Ureter (tissue), 1 donor: ENCODE measurements at regions not wholly inside any gene's neighbourhood (a gene's known extent, or its start where the extent isn't known, plus 50 kb on each side); places are given as distances from the start of the nearest gene placed in this dataset.

Experiments
- DNase-seq: peaks from one replicate; pipeline ENCODE4 v3.0.0-alpha.2; 2020; ENCODE audit warnings: low spot score
- donor health status: DM: yes; HTN: yes; CAD: no.

- DNase-seq, result no peak
These were observed 124.3 kb upstream of the GADD45A start for GRCh38 chr1:67560580-67561255.

GRCh38 chr1:67561704-67562113 lies 123.3 kb upstream of the GADD45A start:
- peak; percentile 89 for DNase-seq

GRCh38 chr1:67563684-67564083 lies 121.3 kb upstream of the GADD45A start:
- DNase-seq, result no peak

- DNase-seq, result peak; percentile 65
These were observed 120.8 kb upstream of the GADD45A start for GRCh38 chr1:67564193-67564592.

- DNase-seq, result no peak
These were observed 118.1 kb upstream of the GADD45A start for GRCh38 chr1:67566803-67567377.

- no peak for DNase-seq
These were observed 114.4 kb upstream of the GADD45A start for GRCh38 chr1:67570486-67571143.

- no peak for DNase-seq
These were observed 113.6 kb upstream of the GADD45A start for GRCh38 chr1:67571406-67571805.

GRCh38 chr1:67571901-67572593 lies 113.0 kb upstream of the GADD45A start:
- DNase-seq, result no peak

- peak; percentile 84 for DNase-seq
These were observed 112.3 kb upstream of the GADD45A start for GRCh38 chr1:67572594-67573221.

GRCh38 chr1:67573311-67573872 lies 111.6 kb upstream of the GADD45A start:
- no peak for DNase-seq

- DNase-seq, result no peak
These were observed 110.8 kb upstream of the GADD45A start for GRCh38 chr1:67574221-67574620.

GRCh38 chr1:67575861-67576260 lies 109.1 kb upstream of the GADD45A start:
- DNase-seq, result no peak

GRCh38 chr1:67576474-67576873 lies 108.5 kb upstream of the GADD45A start:
- no peak for DNase-seq

GRCh38 chr1:67577646-67578045 lies 107.4 kb upstream of the GADD45A start:
- no peak for DNase-seq

GRCh38 chr1:67578397-67579020 lies 106.5 kb upstream of the GADD45A start:
- DNase-seq, result no peak

- no peak for DNase-seq
These were observed 105.2 kb upstream of the GADD45A start for GRCh38 chr1:67579623-67580394.

- no peak for DNase-seq
These were observed 104.2 kb upstream of the GADD45A start for GRCh38 chr1:67580691-67581403.

GRCh38 chr1:67582625-67583461 lies 102.2 kb upstream of the GADD45A start:
- DNase-seq, result no peak

- DNase-seq, result no peak
These were observed 101.5 kb upstream of the GADD45A start for GRCh38 chr1:67583462-67583950.
